CD4-positive, alpha-beta T cell (primary cell): ENCODE measurements at regions not wholly inside any gene's neighbourhood (a gene's known extent, or its start where the extent isn't known, plus 50 kb on each side); places are given as distances from the start of the nearest gene placed in this dataset.

ENCODE experiments used
- ATAC-seq: fragments of 200-7000 bp; cut with Tn5 transposase; one replicate; pipeline ENCODE4 v1.10.0; 2022; ENCODE audit warnings: mild to moderate bottlenecking; ENCODE audit not compliant: poor library complexity
- CTCF ChIA-PET: fragments of 350-600 bp; sonication (Branson Sonifier 250); formaldehyde crosslinking; loops from one replicate; lab custom pipeline; 2021; ENCODE audit warnings: antibody characterized with exemption, inconsistent platforms; lab: Charles Lee
- POLR2A ChIA-PET: fragments of 350-600 bp; sonication (Branson Sonifier 250); formaldehyde crosslinking; loops from one replicate; lab custom pipeline; 2021; ENCODE audit warnings: antibody characterized with exemption, inconsistent platforms; lab: Charles Lee
- DNase-seq, 14 experiments: peaks; one replicate each; pipeline ENCODE4 v3.0.0-alpha.2; 2013 to 2020; ENCODE audit warnings: mixed read lengths in 2 of 14
- H3K27ac ChIP-seq, 2 donors: one replicate each; pipeline versions ENCODE4 v1.5.1 to v1.7.0; 2013; ENCODE audit warnings: low read length in 2 of 2, low read depth in 1 of 2, mild to moderate bottlenecking in 1 of 2
- H3K27me3 ChIP-seq, 2 experiments: 1 replicate in 1 of 2; 2 replicates in 1 of 2; pipeline versions ENCODE4 v1.6.1 to v1.7.0; 2013; ENCODE audit warnings: low read length in 2 of 2, control low read depth in 1 of 2, mild to moderate bottlenecking in 1 of 2, moderate library complexity in 1 of 2; ENCODE audit not compliant: insufficient read depth in 2 of 2, control insufficient read depth in 1 of 2
- H3K36me3 ChIP-seq: one replicate; pipeline ENCODE4 v1.6.1; 2013; ENCODE audit warnings: low read length, control low read depth; ENCODE audit not compliant: insufficient read depth
- H3K4me1 ChIP-seq: one replicate; pipeline ENCODE4 v1.6.1; 2013; ENCODE audit warnings: low read length, control low read depth; ENCODE audit not compliant: insufficient read depth
- H3K4me3 ChIP-seq: one replicate; pipeline ENCODE4 v1.5.1; 2013; ENCODE audit warnings: mild to moderate bottlenecking, low read length, moderate library complexity
- H3K9me3 ChIP-seq, 2 experiments: 1 replicate in 1 of 2; 2 replicates in 1 of 2; pipeline versions ENCODE4 v1.6.1 to v1.7.0; 2013; ENCODE audit warnings: low read length in 2 of 2, mild to moderate bottlenecking in 2 of 2, control low read depth in 1 of 2, moderate library complexity in 1 of 2; ENCODE audit not compliant: control insufficient read depth in 1 of 2, insufficient read depth in 1 of 2
- H3K27ac Mint-ChIP-seq: one replicate; pipeline ENCODE4 v1.8.0; 2020; ENCODE audit warnings: mixed read lengths
- H3K27me3 Mint-ChIP-seq: one replicate; pipeline ENCODE4 v1.8.0; 2021; ENCODE audit warnings: mixed read lengths
- H3K36me3 Mint-ChIP-seq: one replicate; pipeline ENCODE4 v1.8.0; 2021; ENCODE audit warnings: low read depth, mixed read lengths
- H3K4me1 Mint-ChIP-seq: one replicate; pipeline ENCODE4 v1.8.0; 2021; ENCODE audit warnings: low read depth, mixed read lengths
- H3K4me3 Mint-ChIP-seq: one replicate; pipeline ENCODE4 v1.8.0; 2020; ENCODE audit warnings: mild to moderate bottlenecking, mixed read lengths
- H3K9me3 Mint-ChIP-seq: one replicate; pipeline ENCODE4 v1.8.0; 2020; ENCODE audit warnings: mixed read lengths
- CTCF ChIP-seq: fragments of 200-600 bp; IDR thresholded peaks from one replicate; pipeline ENCODE4 v1.8.0; 2022; ENCODE audit warnings: antibody characterized with exemption, mild to moderate bottlenecking
- intact Hi-C, 2 experiments: fragments of 100-400 bp; cut with DNase I in 1 of 2; cut with micrococcal nuclease in 1 of 2; formaldehyde crosslinking; loops; one replicate each; pipeline versions ENCODE4 v1.15.1 to v1.9.0; 2023 to 2025; cut with DNase I, micrococcal nuclease

- no peak for DNase-seq
- CTCF ChIA-PET, result no interaction called here
- H3K4me1 Mint-ChIP-seq, result no peaks in the 10 kb centered on the region
- no peak for ATAC-seq
- Histone ChIP-seq H3K4me3 (no peak overlapping the region), H3K9me3 (no peaks in the 10 kb centered on the region), H3K36me3 (no peaks in the 10 kb centered on the region), H3K27ac (no peak overlapping the region), H3K4me1 (no peaks in the 10 kb centered on the region), H3K27me3 (no peaks in the 10 kb centered on the region)
- intact Hi-C loops, result no loop called here
- H3K27me3 Mint-ChIP-seq, result peaks cover 3% of the 10 kb centered on the region
- TF ChIP-seq CTCF, result no peak
- POLR2A ChIA-PET, result no interaction called here
- no peaks in the 10 kb centered on the region for H3K9me3 Mint-ChIP-seq
- H3K4me3 Mint-ChIP-seq, result no peak overlapping the region
- H3K36me3 Mint-ChIP-seq, result no peaks in the 10 kb centered on the region
- H3K27ac Mint-ChIP-seq, result no peak overlapping the region
Measured at GRCh38 chr12:13790317-13790716, 191.1 kb downstream of the GRIN2B start.

GRCh38 chr12:13788626-13789025 lies 192.8 kb downstream of the GRIN2B start:
- TF ChIP-seq CTCF, result no peak
- H3K27me3 Mint-ChIP-seq, result peaks cover 10% of the 10 kb centered on the region
- POLR2A ChIA-PET, result no interaction called here

DNA sequence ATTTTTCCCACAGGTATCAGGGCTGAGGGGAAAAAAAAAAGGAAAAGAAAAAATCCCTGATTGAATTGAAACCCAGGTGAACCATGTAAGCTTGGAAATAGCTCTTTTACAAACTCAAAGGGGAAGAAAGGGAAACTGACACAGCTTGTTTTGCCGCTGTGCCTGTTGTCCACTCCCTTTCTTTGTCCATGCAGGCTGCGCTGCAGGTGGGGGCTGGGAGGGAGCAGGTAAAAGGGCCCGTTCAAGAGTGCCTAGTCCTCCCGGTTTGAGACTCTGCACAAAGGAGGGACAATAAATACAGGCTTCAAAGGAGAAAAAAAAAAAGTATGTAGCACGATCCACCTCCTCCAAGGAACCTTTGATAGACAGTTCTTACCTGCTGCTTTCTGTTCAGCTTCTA lies 194.8 kb downstream of the GRIN2B start:
- no peaks in the 10 kb centered on the region for H3K27me3 ChIP-seq
- DNase-seq, result no peak
- Mint-ChIP-seq H3K27me3 (peaks cover 10% of the 10 kb centered on the region), H3K27ac (no peak overlapping the region), H3K9me3 (no peaks in the 10 kb centered on the region), H3K4me1 (no peaks in the 10 kb centered on the region), H3K4me3 (no peak overlapping the region), H3K36me3 (no peaks in the 10 kb centered on the region)
- no peaks in the 10 kb centered on the region for H3K9me3 ChIP-seq
- no peak for TF ChIP-seq CTCF
- no peaks in the 10 kb centered on the region for H3K4me1 ChIP-seq
- intact Hi-C loops, result no loop called here
- H3K27ac ChIP-seq, result no peak overlapping the region
- no peak overlapping the region for H3K4me3 ChIP-seq
- ChIA-PET CTCF (no interaction called here), POLR2A (no interaction called here)
- no peaks in the 10 kb centered on the region for H3K36me3 ChIP-seq
- ATAC-seq, result no peak

More at GRCh38 chr12:13788626-13789025, 192.8 kb downstream of the GRIN2B start:
- ATAC-seq, result no peak
- Mint-ChIP-seq H3K27ac (no peak overlapping the region), H3K4me1 (no peaks in the 10 kb centered on the region), H3K4me3 (no peak overlapping the region), H3K9me3 (no peaks in the 10 kb centered on the region), H3K36me3 (no peaks in the 10 kb centered on the region)
- no peak overlapping the region for H3K27ac ChIP-seq
- no peaks in the 10 kb centered on the region for H3K9me3 ChIP-seq
- no peaks in the 10 kb centered on the region for H3K27me3 ChIP-seq
- no peaks in the 10 kb centered on the region for H3K4me1 ChIP-seq
- H3K4me3 ChIP-seq, result no peak overlapping the region
- intact Hi-C loops, result no loop called here
- CTCF ChIA-PET, result no interaction called here
- no peak for DNase-seq
- H3K36me3 ChIP-seq, result no peaks in the 10 kb centered on the region
